Endothelial cell of umbilical vein (primary cell): ENCODE measurements at regions not wholly inside any gene's neighbourhood (a gene's known extent, or its start where the extent isn't known, plus 50 kb on each side); places are given as distances from the start of the nearest gene placed in this dataset.

Experiments
- BruUV-seq: library from RNA; stranded (reverse); fragments of 400-500 nt; replicated peaks from 2 replicates; lab custom pipeline; 2021; lab: Mats Ljungman, UMichigan
- CTCF ChIA-PET: fragments of 300-600, 350-600 bp; sonication (Branson Sonifier 250); formaldehyde crosslinking; loops from one replicate; lab custom pipeline; 2021; ENCODE audit warnings: antibody characterized with exemption, inconsistent platforms; lab: Charles Lee
- POLR2A ChIA-PET: fragments of 300-600, 350-600 bp; sonication (Branson Sonifier 250); formaldehyde crosslinking; loops from one replicate; lab custom pipeline; 2021; ENCODE audit warnings: antibody characterized with exemption, inconsistent platforms; lab: Charles Lee
- DNase-seq: peaks from one replicate; pipeline ENCODE4 v3.0.0-alpha.2; 2011; ENCODE audit warnings: low read depth, low spot score
- FAIRE-seq: peaks from 2 replicates; lab custom pipeline; 2011; peaks lifted over from hg19 to GRCh38; lab: Jason Lieb, UNC
- H2AFZ ChIP-seq: 2 replicates; pipeline ENCODE4 v1.6.0; 2012; ENCODE audit warnings: low read depth, low read length, control low read depth, inconsistent platforms
- H3K27ac ChIP-seq: 2 replicates; pipeline ENCODE4 v1.5.1; 2011; ENCODE audit warnings: low read depth, mild to moderate bottlenecking, control low read depth, low read length, moderate library complexity; ENCODE audit not compliant: insufficient read depth
- H3K27me3 ChIP-seq, 2 experiments: 2 replicates each; pipeline versions ENCODE4 v1.6.0 to v1.6.1; 2011; ENCODE audit warnings: low read length in 2 of 2, mixed read lengths in 1 of 2; ENCODE audit not compliant: control insufficient read depth in 2 of 2, insufficient read depth in 2 of 2
- H3K36me3 ChIP-seq, 2 experiments: 2 replicates in 1 of 2; 3 replicates in 1 of 2; pipeline ENCODE4 v1.5.1; 2011; ENCODE audit warnings: low read length in 2 of 2, mild to moderate bottlenecking in 1 of 2, moderate library complexity in 1 of 2; ENCODE audit not compliant: control insufficient read depth in 2 of 2, insufficient read depth in 2 of 2; ENCODE audit errors: extremely low read depth in 1 of 2
- H3K4me1 ChIP-seq: 3 replicates; pipeline ENCODE4 v1.5.1; 2011; ENCODE audit warnings: mild to moderate bottlenecking, low read length; ENCODE audit not compliant: control insufficient read depth, insufficient read depth; ENCODE audit errors: extremely low read depth
- H3K4me2 ChIP-seq: 2 replicates; pipeline ENCODE4 v1.6.1; 2011; ENCODE audit warnings: low read length, control low read depth, mixed read lengths; ENCODE audit not compliant: insufficient read depth
- H3K4me3 ChIP-seq, 3 experiments: fragments of 200-600 bp in 1 of 3; sonication (generic), shearing (Covaris generic) in 1 of 3; replicated peaks in 1 of 3; 2 replicates each; pipeline ENCODE4 v1.5.1; 2011 to 2016; ENCODE audit warnings: control low read depth in 3 of 3, low read length in 3 of 3, mild to moderate bottlenecking in 2 of 3, inconsistent platforms in 1 of 3, low read depth in 1 of 3, moderate library complexity in 1 of 3; ENCODE audit not compliant: insufficient read depth in 1 of 3
- H3K79me2 ChIP-seq: 2 replicates; pipeline ENCODE4 v1.6.0; 2012; ENCODE audit warnings: low read length, inconsistent platforms; ENCODE audit not compliant: control insufficient read depth, insufficient read depth
- H3K9ac ChIP-seq: replicated peaks from 2 replicates; pipeline ENCODE3; 2011; ENCODE audit warnings: low read length, control low read depth; ENCODE audit not compliant: insufficient read depth; ENCODE audit errors: extremely low read depth
- H3K9me1 ChIP-seq: replicated peaks from 3 replicates; pipeline ENCODE4 v1.6.0; 2011; ENCODE audit warnings: mild to moderate bottlenecking, low read length; ENCODE audit not compliant: control insufficient read depth, insufficient read depth; ENCODE audit errors: extremely low read depth
- H3K9me3 ChIP-seq: replicated peaks from 2 replicates; pipeline ENCODE4 v1.5.1; 2012; ENCODE audit warnings: low read length, inconsistent platforms; ENCODE audit not compliant: control insufficient read depth, insufficient read depth
- H4K20me1 ChIP-seq: replicated peaks from 2 replicates; pipeline ENCODE3; 2011; ENCODE audit warnings: mild to moderate bottlenecking, low read length; ENCODE audit not compliant: control insufficient read depth, insufficient read depth; ENCODE audit errors: extremely low read depth
- EZH2 ChIP-seq: IDR thresholded peaks from 2 replicates; pipeline ENCODE4 v1.6.1; 2012; ENCODE audit warnings: borderline replicate concordance, low read depth, mild to moderate bottlenecking, moderate library complexity, low read length, inconsistent platforms; ENCODE audit not compliant: severe bottlenecking
- FOS ChIP-seq: IDR thresholded peaks from 2 replicates; pipeline ENCODE4 v1.6.1; 2011; ENCODE audit warnings: mild to moderate bottlenecking, low read length, moderate library complexity, borderline replicate concordance; ENCODE audit not compliant: insufficient read depth
- GATA2 ChIP-seq: IDR thresholded peaks from 2 replicates; pipeline ENCODE4 v1.7.0; 2011; ENCODE audit warnings: low read depth, mild to moderate bottlenecking, moderate library complexity, mixed read lengths, low read length; ENCODE audit not compliant: insufficient read length, insufficient read depth
- JUN ChIP-seq: IDR thresholded peaks from 2 replicates; pipeline ENCODE4 v1.6.1; 2011; ENCODE audit warnings: borderline replicate concordance, low read depth; ENCODE audit not compliant: insufficient read length, insufficient read depth
- MYC ChIP-seq: IDR thresholded peaks from one replicate; pipeline ENCODE4 v1.6.1; 2011; ENCODE audit warnings: mild to moderate bottlenecking, low read depth, low read length
- POLR2A ChIP-seq: IDR thresholded peaks from 2 replicates; pipeline ENCODE4 v1.6.1; 2012; ENCODE audit warnings: low read depth, mild to moderate bottlenecking, control low read depth, low read length
- POLR2AphosphoS5 ChIP-seq: IDR thresholded peaks from 2 replicates; pipeline ENCODE4 v1.6.1; 2012; ENCODE audit warnings: low read depth, mild to moderate bottlenecking, control low read depth, low read length, moderate library complexity; ENCODE audit not compliant: insufficient read depth
- dilution Hi-C: fragments of 300-500 bp; cut with MboI; formaldehyde crosslinking; loops from one replicate; pipeline ENCODE4 v1.15.0; 2019; ENCODE audit warnings: low sequenced_read_pairs; ENCODE audit not compliant: extremely low pct_ligation_motif_present
- intact Hi-C: fragments of 100-400 bp; cut with micrococcal nuclease; formaldehyde crosslinking; loops from one replicate; pipeline ENCODE4 v1.10.0; 2022
- TF ChIP-seq, protein P1 (sequence below): IDR thresholded peaks from 2 replicates; pipeline ENCODE4 v1.6.1; 2011; ENCODE audit not compliant: insufficient read depth, insufficient read length
- TF ChIP-seq, protein P2 (sequence below), 2 donors: IDR thresholded peaks; 1 replicate in 1 of 2; 2 replicates in 1 of 2; pipeline ENCODE4 v1.5.1; 2011; ENCODE audit warnings: low read length in 2 of 2, mild to moderate bottlenecking in 2 of 2, moderate library complexity in 2 of 2, control low read depth in 1 of 2, inconsistent platforms in 1 of 2, low read depth in 1 of 2; ENCODE audit not compliant: insufficient read depth in 1 of 2; ENCODE audit errors: extremely low read depth in 1 of 2

DNA sequence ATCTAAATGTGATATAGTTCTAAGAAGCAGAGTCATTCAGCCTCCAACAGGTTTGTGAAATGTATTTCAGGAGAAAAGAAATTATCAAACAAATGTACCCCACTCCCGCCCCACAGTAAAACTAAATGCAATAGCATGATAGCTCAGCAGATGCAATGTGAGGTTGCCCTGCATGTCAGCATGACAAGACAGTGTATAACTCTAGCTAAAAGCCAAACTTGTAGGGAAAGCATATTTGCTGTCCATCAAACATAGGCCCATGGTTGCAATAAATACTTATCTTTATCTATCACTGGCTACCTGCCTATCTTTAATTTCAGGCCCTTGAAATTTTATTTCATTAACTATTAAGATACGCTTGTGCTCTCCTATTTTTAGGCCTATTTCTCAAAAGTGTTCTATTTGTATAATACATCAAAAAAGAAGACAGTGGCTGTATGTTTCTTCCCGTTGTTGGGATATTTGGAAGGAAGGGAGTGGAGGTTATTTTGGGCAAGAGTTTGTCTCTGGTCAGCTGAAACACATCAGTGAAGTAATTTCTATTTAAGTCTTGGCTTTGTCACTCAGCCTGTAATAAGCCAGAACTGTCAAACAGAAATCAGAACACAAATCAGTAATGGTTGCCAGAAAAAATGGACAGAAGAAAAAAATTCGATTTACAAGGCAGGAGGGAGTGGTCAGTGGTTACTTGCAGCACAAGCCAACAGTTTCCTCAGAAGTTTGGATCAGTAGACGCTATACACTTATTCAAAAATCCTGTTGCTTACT is 307.4 kb upstream of the ADGRL2 start:
- no peak for TF ChIP-seq POLR2A
- Histone ChIP-seq H3K4me3 (no peak overlapping the region), H3K9me1 (no peaks in the 10 kb centered on the region), H3K4me2 (no peak overlapping the region), H3K27ac (no peak overlapping the region), H3K9ac (no peak overlapping the region), H3K9me3 (no peaks in the 10 kb centered on the region), H4K20me1 (no peaks in the 10 kb centered on the region), H3K4me1 (no peaks in the 10 kb centered on the region), H3K79me2 (no peaks in the 10 kb centered on the region), H2AFZ (no peak overlapping the region), H3K27me3 (peaks cover 0 to 1% of the 10 kb centered on the region in 2 experiments), H3K36me3 (no peaks in the 10 kb centered on the region)
- dilution Hi-C loops: no loop called here
- intact Hi-C loops: no loop called here
- DNase-seq (no peak), FAIRE-seq (no peak)
- no TSS peak for BruUV-seq
- ChIA-PET POLR2A (no interaction called here), CTCF (no interaction called here)

DNA sequence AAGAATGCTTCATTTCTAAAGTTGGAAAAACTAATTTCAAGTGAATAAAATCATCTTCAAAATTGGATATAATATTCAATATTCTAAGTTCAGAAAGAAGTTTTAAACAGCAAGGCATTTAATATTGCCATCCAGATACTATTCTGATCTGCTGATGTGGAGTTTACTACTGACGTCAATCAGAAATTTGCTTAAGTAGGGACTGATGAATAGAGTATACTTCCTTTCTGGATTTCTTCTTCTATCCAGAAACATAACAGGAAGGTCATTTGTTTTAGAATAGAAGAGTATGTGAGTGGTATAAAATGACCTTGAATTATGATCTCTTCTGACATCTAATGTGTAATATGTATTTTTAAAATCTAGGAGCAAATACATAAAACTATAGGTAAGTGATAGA is 308.1 kb upstream of the ADGRL2 start:
- dilution Hi-C loops: no loop called here
- no peak overlapping the region for H3K27ac ChIP-seq
- FAIRE-seq: no peak
- peaks cover 0 to 1% of the 10 kb centered on the region in 2 experiments for H3K27me3 ChIP-seq
- intact Hi-C loops: no loop called here
- no peak overlapping the region for H2AFZ ChIP-seq
- CTCF ChIA-PET: no interaction called here
- H3K4me3 ChIP-seq: no peak overlapping the region
- H3K79me2 ChIP-seq: no peaks in the 10 kb centered on the region
- H3K4me2 ChIP-seq: no peak overlapping the region
- no peaks in the 10 kb centered on the region for H3K4me1 ChIP-seq
- no peaks in the 10 kb centered on the region for H3K9me1 ChIP-seq
- TF ChIP-seq FOS (no peak), MYC (no peak), JUN (no peak), GATA2 (no peak), EZH2 (no peak), POLR2AphosphoS5 (no peak), POLR2A (no peak)
- TF ChIP-seq, protein P1, sequence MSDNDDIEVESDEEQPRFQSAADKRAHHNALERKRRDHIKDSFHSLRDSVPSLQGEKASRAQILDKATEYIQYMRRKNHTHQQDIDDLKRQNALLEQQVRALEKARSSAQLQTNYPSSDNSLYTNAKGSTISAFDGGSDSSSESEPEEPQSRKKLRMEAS: no peak
- TF ChIP-seq, protein P2, sequence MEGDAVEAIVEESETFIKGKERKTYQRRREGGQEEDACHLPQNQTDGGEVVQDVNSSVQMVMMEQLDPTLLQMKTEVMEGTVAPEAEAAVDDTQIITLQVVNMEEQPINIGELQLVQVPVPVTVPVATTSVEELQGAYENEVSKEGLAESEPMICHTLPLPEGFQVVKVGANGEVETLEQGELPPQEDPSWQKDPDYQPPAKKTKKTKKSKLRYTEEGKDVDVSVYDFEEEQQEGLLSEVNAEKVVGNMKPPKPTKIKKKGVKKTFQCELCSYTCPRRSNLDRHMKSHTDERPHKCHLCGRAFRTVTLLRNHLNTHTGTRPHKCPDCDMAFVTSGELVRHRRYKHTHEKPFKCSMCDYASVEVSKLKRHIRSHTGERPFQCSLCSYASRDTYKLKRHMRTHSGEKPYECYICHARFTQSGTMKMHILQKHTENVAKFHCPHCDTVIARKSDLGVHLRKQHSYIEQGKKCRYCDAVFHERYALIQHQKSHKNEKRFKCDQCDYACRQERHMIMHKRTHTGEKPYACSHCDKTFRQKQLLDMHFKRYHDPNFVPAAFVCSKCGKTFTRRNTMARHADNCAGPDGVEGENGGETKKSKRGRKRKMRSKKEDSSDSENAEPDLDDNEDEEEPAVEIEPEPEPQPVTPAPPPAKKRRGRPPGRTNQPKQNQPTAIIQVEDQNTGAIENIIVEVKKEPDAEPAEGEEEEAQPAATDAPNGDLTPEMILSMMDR (IDR thresholded peaks at IDR 0.05; ENCODE audit: extremely low read depth in 1 of 2, insufficient read depth in 1 of 2, low read depth in 1 of 2, low read length in 2 of 2): no peak
- POLR2A ChIA-PET: no interaction called here
- H3K9ac ChIP-seq: no peak overlapping the region
- no peaks in the 10 kb centered on the region for H3K36me3 ChIP-seq
- BruUV-seq: no TSS peak
- no peaks in the 10 kb centered on the region for H3K9me3 ChIP-seq
- DNase-seq: no peak
- no peaks in the 10 kb centered on the region for H4K20me1 ChIP-seq
